Epithelial cell of prostate (primary cell): ENCODE measurements at regions not wholly inside any gene's neighbourhood (a gene's known extent, or its start where the extent isn't known, plus 50 kb on each side); places are given as distances from the start of the nearest gene placed in this dataset.
A peak's percentile ranks its signal among the peaks of the same experiment; 100 is the strongest.

Source experiments
- DNase-seq: peaks from one replicate; pipeline ENCODE4 v3.0.0-alpha.2; 2011; ENCODE audit warnings: low read depth, low spot score
- H3K27ac ChIP-seq: fragments of 450-650 bp; 2 replicates; pipeline ENCODE4 v1.5.1; 2017; ENCODE audit warnings: mild to moderate bottlenecking

DNA sequence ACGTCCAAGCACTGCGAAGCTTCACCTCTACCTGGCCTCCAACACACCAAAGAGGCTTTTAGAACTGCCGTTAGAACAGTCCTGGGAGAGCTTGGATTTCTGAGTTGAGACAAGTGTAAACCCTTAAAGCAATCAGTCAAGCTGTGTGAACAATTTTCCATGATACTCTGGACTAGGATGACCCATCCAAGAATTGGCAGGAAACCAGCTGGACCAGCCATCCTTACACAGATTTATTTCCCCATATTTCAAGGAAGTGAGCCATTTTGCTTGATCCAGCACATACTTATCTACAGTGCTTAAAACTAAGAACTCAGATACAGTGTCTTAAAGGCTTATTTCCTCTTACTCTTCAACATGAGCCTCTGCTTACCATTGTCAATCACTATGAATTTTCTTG, 340.7 kb upstream of the HS3ST1 start:
- H3K27ac ChIP-seq = no peak overlapping the region
- DNase-seq = no peak

DNA sequence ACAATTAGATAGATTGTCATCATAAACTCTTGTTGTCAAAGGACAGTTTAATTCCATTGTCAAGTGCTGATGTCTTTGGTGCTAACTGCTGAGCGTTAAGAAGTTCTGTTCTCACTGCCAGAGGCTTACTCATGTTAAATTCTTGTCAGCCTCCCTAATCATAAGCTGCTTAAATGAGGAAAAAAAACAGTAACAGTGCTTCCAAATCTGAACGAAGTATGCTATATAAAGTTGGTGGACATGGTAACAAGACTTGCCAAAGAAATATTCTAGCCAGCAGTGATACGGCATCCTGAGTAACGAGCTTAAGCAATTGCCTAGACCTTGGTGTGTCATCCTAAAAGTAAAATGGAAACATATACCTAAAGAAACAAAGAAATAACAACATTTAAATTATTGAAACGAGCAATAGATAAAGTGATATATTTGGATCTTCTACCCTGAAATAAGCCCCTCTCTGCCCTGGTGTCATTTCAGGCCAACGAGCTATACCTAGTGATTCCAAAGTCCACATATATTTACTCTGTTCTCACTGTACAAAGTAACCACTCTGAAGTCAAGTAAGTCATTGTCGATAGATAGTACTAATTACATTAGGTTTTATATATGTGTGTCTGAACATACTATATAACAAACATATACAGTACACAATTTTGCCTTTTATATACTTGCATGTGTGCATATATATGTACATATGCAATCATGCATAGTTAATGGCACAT, 339.7 kb upstream of the HS3ST1 start:
- H3K27ac ChIP-seq = no peak overlapping the region
- DNase-seq = no peak

DNA sequence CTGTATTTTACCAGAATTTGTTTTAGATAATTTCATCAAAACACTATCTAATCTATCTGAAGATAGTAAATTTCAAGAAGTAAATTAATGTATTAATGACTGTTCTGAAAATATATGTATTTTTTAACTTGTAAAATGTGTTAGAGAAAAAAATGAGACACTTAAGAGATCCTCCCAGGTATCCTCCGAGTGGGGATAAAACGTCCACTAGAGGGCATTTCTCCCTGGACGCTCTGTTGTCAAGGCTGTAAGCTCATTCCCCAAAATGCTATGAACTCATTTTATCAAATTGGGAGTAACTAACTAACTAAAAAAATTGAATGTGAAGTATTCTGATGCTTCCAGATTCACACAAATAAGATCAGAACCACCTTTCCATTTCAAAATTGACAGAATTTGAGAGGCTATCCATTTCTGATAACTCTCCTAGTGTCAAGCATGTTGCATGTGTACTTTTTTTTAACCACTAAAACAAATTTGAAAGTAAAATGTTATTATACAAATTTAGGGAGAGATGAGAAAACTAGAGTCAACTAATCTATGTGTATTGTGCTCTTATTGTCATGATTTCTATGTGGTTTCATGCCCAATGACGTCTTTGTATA, 337.3 kb upstream of the HS3ST1 start:
- no peak for DNase-seq
- no peak overlapping the region for H3K27ac ChIP-seq

DNA sequence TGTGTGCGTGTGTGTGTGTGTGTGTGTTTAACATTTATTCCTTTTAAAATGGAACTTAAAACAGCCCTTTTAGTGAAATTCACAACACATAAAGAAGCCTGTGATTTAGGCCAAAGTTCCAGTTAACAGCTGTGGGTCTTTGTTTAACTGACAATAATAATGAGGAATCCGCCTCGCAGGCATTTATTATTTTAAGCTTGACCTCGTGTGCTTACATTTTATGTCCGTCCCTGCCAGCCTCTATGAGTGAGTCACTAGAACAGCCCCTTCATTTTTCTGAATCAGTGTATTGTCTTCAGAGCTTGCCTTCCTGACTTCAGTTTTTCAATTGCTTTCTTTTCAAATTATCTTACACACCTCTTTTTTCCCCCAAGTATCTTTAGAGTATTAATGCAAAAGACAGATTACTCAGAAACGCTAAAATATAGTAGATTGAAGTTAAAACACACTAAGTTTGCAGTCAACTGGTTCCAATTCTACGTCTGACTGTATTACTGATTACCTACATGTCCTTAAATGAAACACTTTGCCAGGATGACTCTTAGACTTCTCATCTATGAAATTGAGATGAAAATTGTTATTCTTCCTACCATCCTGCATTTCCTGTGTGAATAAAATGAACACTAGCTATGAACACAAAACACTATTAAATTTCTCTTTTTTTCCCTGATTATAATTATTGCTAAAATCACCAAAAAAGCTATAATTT, 319.6 kb upstream of the HS3ST1 start:
- peak; percentile 33 for DNase-seq
- H3K27ac ChIP-seq = peak overlapping the region; percentile 63

DNA sequence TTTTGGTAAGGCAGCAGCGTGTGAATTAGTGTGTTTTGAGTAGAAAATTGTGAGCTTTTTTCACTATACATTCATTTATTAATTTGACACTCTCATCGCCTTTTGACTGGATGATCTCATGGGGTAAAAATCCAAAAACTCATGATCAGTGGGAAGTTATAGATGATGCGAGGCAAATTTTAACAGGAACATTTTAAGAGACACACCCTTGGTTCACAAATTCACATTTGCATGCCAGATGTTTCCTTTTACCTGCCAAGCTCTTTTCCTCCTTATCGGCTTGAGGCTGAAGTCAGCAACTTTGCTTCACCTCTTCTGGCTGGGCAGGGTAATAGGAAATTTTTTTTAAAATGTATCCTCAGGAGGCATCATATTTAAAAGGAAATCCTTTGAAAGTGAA, 318.0 kb upstream of the HS3ST1 start:
- no peak for DNase-seq
- H3K27ac ChIP-seq = no peak overlapping the region

DNA sequence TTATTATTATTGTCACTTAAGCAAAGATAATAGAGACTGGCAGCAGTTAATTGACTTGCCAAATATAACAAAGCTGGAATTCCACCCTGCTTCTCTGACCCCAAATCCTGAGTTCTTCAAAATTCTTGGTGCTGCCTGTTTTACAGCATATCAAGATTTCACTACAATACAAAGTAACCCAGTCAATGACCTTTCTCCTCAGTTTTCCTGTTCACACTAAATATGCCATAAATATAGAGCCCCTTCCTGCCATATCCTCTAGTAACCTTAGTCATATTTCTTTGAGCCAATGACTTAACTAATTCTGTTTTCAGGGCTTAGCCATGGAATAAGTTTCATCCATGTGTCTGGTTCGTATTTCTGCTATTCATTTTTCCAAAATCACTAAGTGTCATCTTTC, 315.3 kb upstream of the HS3ST1 start:
- no peak overlapping the region for H3K27ac ChIP-seq
- no peak for DNase-seq

DNA sequence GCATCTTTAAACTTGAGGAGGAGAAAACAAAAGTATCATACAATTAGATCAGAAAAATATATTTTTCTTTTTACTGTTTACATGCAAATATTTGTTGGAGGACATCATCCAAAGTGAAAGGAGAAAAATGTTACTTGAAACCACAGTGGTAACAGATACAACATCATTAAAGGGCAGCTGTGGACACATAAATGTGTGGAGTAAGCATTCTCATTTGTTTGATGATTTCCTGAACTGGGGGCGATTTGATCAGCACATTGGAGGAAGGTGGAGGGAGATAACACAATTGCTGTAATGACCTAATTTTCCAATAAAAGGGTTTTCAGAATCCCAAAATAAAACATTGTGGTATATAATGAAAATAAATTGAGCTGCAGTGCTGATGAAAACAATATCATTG, 314.5 kb upstream of the HS3ST1 start:
- no peak for DNase-seq
- H3K27ac ChIP-seq = no peak overlapping the region

DNA sequence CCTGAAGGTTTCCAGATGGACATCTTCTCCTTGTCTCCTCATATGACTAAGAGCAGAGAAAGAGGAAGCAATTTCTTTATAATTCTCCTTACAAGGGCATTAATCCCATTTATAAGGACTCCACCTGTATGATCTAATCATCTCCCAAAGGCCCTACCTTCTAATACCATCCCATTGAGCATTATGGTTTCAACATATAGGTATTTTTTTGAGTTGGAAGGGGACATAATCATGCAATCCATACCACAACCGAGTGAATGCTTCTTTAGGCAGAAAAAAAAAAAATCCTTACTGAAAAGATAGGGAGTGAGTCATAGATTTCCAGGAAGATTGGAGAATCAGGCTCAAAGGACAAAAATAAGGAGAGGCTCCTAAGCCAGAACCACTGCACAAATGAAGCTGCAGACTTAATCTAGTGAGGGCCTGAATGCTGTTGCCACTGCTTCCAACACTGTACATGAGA, 312.5 kb upstream of the HS3ST1 start:
- no peak for DNase-seq
- H3K27ac ChIP-seq = peak overlapping the region; percentile 18

DNA sequence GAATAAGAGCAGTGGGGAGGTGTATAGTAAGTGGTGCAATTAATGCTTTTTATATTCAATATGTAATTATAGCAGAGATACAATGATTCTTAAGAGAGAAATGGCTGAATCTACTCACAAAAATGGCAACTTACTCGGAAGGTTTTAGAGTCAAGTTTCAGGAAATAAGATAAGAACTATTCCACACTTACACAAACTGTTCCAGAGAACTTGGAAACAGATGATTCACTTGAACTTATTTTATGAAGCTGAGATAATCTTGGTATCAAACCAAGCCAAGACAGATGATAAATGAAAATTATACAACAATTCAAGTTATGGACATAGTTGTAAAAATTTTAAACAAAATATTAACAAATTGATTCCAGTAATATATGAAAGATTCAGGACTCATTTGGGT, 311.3 kb upstream of the HS3ST1 start:
- no peak for DNase-seq
- H3K27ac ChIP-seq = no peak overlapping the region

DNA sequence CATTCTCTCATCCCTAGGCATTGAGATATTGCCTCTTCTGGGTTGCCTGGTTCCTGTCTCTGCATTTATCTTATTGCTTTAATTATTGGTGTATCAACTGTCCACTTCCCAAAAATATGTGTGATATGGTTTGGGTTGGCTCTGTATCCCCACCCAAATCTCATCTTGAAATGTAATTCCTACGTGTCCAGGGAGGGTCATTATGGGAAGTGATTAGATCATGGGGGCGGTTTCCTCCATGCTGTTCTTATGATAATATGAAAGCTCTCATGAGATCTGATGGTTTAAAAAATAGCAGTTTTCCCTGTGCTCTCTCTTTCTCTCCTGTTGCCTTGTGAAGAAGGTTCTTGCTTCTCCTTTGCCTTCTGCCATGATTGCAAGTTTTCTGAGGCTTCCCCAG, 308.3 kb upstream of the HS3ST1 start:
- no peak for DNase-seq
- no peak overlapping the region for H3K27ac ChIP-seq

DNA sequence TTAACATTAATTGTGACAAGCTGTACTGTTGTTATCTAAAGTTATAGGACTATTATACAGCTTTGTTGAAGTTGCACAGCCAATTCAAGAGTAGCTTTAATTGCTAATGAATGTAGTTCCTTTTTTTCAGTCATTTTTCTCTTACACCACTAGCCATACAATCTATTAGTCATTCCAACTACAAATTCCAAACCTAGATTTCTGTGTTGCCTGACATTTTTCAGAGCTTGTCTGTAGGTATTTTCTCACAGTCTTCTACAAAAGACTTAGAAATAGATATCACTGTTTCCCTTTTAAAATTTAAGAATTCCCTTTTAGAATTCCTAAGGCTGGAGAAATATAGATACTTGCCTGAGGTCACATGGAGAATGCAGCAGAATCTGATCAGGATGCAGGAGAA, 307.0 kb upstream of the HS3ST1 start:
- no peak overlapping the region for H3K27ac ChIP-seq
- no peak for DNase-seq

DNA sequence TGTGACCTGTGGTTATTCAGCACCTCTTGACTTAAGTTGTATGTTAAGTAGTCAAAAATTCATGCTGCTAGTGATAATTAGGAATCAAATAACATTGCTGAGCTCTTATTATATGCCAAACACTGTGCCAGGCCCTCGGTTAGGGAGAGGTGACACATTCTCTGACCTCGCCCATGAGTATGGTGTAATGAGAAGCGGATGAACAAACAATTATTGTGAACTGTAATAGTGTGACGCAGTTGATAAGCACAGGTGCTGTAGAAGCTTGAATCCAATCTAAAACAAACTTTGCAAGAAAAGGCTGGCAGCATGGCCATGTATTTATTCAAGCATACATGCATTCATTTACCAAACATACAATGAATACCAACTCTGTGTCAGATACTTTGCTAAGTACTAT, 303.5 kb upstream of the HS3ST1 start:
- no peak overlapping the region for H3K27ac ChIP-seq
- no peak for DNase-seq

DNA sequence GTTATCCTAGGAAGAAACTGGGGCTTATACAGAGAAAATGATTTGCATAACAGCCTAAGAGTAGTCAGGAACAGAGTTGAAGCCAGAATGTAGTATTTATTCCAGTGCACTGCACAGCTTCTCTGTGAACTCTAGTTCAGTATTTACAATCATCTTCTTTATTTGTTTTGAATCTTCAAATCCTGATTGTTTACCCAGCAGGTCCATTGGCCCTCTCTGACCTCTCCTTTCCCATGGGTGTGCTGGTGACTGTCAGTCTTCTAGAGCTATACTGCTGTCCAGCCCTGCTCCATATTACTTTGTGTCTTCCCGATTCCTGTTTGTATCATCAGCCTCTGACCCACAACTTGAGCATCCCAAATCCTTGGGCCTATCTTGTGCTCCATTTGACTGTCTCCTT, 301.9 kb upstream of the HS3ST1 start:
- no peak overlapping the region for H3K27ac ChIP-seq
- DNase-seq = no peak

DNA sequence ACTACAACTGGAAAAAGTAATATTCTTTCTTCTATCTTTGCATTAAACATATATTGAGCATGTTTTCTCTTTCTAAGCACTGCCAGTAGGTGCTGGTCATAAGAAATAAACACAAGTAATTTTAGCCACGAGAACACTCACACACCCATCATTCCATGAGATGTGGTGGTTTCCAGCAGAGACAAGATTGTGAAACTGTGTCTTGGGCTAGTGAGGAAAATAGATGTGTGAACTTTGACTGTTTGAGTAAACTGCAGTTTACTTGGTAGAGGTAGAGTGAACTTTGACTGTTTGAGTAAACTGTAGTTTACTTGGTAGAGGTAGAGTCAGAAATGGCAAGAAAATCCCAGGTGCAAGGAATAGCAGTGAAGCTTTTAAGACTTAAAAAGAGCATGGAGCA, 300.9 kb upstream of the HS3ST1 start:
- DNase-seq = no peak
- H3K27ac ChIP-seq = no peak overlapping the region

DNA sequence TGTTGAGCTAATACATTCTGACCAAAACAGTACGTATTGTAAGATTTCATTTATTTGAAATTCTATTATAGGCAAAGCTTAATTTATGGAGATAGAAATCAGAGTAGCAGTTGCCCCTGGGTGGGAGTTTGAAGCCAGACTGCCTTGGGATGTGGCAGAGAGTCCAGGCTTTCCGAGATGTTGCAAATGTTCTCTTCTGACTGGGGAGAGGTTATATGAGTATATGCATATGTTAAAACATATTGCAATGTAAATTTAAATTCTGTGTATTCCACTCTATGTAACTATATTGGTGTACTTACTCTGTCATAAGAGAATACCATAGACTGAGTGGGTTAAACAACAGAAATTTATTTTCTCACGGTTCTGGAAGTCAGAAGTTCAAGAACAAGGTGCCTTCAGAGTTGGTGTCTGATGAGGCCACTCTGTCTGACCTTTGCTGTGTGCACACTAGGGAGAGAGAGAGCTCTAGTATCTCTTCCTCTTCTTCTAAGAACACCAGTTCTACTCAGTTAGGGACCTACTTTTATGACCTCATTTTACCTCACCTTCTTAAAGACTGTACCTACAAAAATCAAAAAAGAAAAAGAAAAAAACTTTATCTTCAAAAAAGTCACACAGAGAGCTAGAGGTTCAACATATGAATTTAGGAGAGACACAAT, 299.3 kb upstream of the HS3ST1 start:
- DNase-seq = no peak
- no peak overlapping the region for H3K27ac ChIP-seq

DNA sequence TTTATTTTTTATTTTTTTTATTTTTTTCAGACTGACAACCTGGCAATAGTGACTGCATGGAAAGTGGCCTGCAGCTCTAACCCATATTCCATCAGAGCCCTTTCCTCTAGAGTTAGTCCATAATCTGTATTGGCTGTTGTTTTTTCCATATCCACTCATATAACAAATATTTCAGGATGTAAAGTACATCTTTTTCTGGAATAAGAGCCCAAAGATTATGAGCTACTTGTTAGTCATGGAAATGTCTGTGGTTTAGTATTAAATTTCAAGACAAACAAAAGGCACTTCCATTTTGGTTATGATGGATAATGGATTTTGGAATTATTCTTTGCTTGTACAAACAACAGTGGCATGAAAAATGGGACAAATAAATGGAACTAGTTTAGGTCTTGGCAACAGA, 296.0 kb upstream of the HS3ST1 start:
- no peak for DNase-seq
- no peak overlapping the region for H3K27ac ChIP-seq

DNA sequence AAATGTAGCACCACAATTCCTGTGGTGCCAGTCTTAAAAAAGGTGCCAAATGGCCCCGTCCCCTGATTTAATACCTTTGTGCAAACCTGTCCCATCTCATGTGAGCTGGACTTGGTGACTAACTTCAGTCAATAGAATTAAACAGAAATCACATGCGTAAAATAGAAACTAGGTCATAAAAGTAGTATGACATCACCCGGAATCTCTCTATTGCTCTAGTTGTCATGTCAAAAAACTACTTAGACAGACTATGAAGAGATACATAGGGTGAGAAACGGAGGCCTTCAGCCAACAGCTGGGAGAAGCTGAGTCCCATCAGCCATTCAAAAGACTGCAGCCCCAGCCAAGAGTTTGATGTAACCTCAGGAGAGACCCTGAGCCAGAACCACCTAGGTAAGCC, 293.5 kb upstream of the HS3ST1 start:
- no peak for DNase-seq
- H3K27ac ChIP-seq = no peak overlapping the region

DNA sequence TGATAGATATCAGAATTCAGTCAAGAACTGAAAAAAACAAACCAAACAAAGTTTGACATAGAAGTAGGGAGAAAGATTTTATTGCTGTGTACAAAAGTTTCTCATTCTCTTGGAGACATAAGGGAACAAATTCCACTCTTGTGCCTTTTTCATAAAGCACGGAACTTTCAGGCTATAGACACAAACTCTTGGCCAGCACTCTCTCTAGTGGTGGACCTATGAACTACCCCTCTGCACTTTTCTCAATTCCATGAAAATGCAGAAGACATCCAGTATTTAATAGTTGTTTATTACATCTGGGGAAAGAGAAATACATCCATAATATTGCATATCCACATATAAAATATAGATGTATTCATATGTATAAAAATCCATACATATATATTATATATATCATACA, 291.6 kb upstream of the HS3ST1 start:
- DNase-seq = no peak
- no peak overlapping the region for H3K27ac ChIP-seq

DNA sequence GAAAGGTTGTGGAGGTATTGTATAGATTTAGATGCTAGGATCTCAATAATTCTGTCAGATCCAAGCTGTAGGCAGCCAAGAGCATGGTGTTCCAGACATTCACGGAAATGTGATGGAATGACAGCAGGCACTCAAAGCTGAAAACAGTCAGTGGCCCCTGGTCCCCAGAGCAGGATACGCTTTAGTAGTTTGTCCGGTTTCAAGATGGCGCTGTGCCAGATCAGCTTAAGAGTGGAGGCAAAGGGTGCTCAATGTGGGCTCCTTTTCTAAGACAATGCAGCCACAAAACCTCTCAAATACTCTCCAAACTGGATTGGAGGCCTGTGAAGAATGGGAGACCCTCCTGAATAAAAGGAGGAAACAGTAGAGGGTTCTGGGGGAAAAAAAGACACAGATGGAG, 291.2 kb upstream of the HS3ST1 start:
- no peak overlapping the region for H3K27ac ChIP-seq
- DNase-seq = no peak

DNA sequence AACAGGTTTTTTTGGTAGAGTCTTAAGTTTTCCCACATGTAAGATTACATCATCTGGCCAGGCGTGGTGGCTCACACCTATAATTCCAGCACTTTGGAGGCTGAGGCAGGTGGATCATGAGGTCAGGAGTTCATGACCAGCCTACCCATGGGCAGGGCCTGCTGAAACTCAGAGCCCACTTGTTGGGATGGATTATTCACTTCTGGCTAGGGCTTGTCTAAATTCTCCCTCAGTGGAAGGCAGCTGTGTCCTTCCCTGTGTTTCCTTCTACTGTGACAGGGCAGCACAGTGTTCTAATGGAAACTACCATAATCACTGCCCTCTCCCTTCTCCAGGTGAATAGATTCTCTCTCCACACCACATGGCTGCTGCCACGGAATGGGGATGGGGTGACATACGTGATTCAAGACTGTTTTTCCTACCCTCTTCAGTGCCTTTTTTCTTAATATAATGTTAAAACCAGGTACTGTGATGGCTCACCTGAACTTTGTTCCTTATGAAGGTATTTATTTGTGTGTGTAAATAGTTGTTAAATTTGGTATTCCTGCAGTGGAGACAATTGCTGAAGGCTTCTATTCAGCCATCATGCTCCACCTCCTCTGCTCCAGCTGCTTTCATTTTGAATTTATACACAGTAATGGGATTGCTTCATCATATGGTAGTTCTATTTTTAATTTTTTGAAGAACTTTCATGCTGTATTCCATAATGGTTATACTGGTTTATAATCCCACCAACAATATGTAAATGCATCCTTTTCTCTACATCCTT, 287.2 kb upstream of the HS3ST1 start:
- no peak overlapping the region for H3K27ac ChIP-seq
- no peak for DNase-seq
